GM12878 (cell line): ENCODE measurements at regions not wholly inside any gene's neighbourhood (a gene's known extent, or its start where the extent isn't known, plus 50 kb on each side); places are given as distances from the start of the nearest gene placed in this dataset.

Experiments
- ATAC-seq: fragments of 200-7000 bp; cut with Tn5 transposase; 3 replicates; pipeline ENCODE4 v1.9.1; 2020; ENCODE audit warnings: mild to moderate bottlenecking, moderate library complexity
- BruUV-seq: library from RNA; stranded (reverse); fragments of 400-500 nt; replicated peaks from 2 replicates; lab custom pipeline; 2021; lab: Mats Ljungman, UMichigan
- CTCF ChIA-PET: fragments of 300-600 bp; sonication (Branson Sonifier 250); formaldehyde crosslinking; extraction: SDS; loops from one replicate; lab custom pipeline; 2021; ENCODE audit warnings: inconsistent platforms; lab: Yijun Ruan, JAX
- POLR2A ChIA-PET: fragments of 350-600 bp; formaldehyde crosslinking; extraction: SDS; loops from one replicate; lab custom pipeline; 2021; ENCODE audit warnings: inconsistent platforms; lab: Charles Lee
- RAD21 ChIA-PET: fragments of 300-600 bp; sonication (Branson Sonifier 250); formaldehyde crosslinking; loops from one replicate; lab custom pipeline; 2023; ENCODE audit warnings: antibody characterized with exemption; ENCODE audit not compliant: unreplicated experiment; lab: Charles Lee
- SMC1A ChIA-PET: fragments of 300-600 bp; sonication (Branson Sonifier 250); formaldehyde crosslinking; loops from one replicate; lab custom pipeline; 2023; ENCODE audit not compliant: unreplicated experiment, uncharacterized antibody; lab: Charles Lee
- DNase-seq: peaks from one replicate; pipeline ENCODE4 v3.0.0-alpha.2; 2011; ENCODE audit warnings: low read depth, low spot score
- FAIRE-seq: peaks from 3 replicates; lab custom pipeline; 2011; peaks lifted over from hg19 to GRCh38; lab: Jason Lieb, UNC
- H2AFZ ChIP-seq: 2 replicates; pipeline ENCODE4 v1.6.0; 2011; ENCODE audit warnings: low read depth, low read length, control low read depth; ENCODE audit not compliant: control insufficient read depth
- H3K27ac ChIP-seq: 2 replicates; pipeline ENCODE4 v1.5.1; 2011; ENCODE audit warnings: control low read depth; ENCODE audit not compliant: control insufficient read depth, insufficient read depth
- H3K27me3 ChIP-seq, 2 experiments: replicated peaks in 1 of 2; 2 replicates each; pipeline versions ENCODE4 v1.6.0 to v1.6.1; 2011; ENCODE audit warnings: low read length in 1 of 2; ENCODE audit not compliant: control insufficient read depth in 2 of 2, insufficient read depth in 2 of 2
- H3K36me3 ChIP-seq, 2 experiments: 2 replicates each; pipeline ENCODE4 v1.5.1; 2011; ENCODE audit warnings: low read length in 1 of 2; ENCODE audit not compliant: control insufficient read depth in 2 of 2, insufficient read depth in 2 of 2
- H3K4me1 ChIP-seq: 2 replicates; pipeline ENCODE4 v1.6.1; 2011; ENCODE audit warnings: mild to moderate bottlenecking, low read length, moderate library complexity, mixed read lengths; ENCODE audit not compliant: control insufficient read depth, insufficient read depth
- H3K4me2 ChIP-seq: 2 replicates; pipeline ENCODE4 v1.6.0; 2011; ENCODE audit warnings: control low read depth; ENCODE audit not compliant: control insufficient read depth, insufficient read depth
- H3K4me3 ChIP-seq: fragments of 200-600 bp; sonication (generic); 2 replicates; pipeline ENCODE4 v1.5.1; 2016
- H3K79me2 ChIP-seq: 2 replicates; pipeline ENCODE4 v1.6.0; 2011; ENCODE audit warnings: low read length; ENCODE audit not compliant: control insufficient read depth, insufficient read depth
- H3K9ac ChIP-seq: 2 replicates; pipeline ENCODE4 v1.8.0; 2011; ENCODE audit warnings: low read length, control low read depth, mixed read lengths; ENCODE audit not compliant: control insufficient read depth, insufficient read depth
- H3K9me3 ChIP-seq: replicated peaks from 3 replicates; pipeline ENCODE4 v1.5.1; 2011; ENCODE audit warnings: mild to moderate bottlenecking, low read length; ENCODE audit not compliant: control insufficient read depth, insufficient read depth
- H4K20me1 ChIP-seq: 2 replicates; pipeline ENCODE4 v1.6.0; 2011; ENCODE audit not compliant: control insufficient read depth, insufficient read depth
- CHD1 ChIP-seq: IDR thresholded peaks from 2 replicates; pipeline ENCODE4 v1.6.1; 2012; ENCODE audit warnings: low read depth, low read length, improper control_type of control experiment
- WGBS: methylation state at CpG from one replicate; pipeline ENCODE4 v1.1.6; 2016; ENCODE audit warnings: low lambda C conversion rate; ENCODE audit not compliant: insufficient replicate concordance, insufficient coverage; ENCODE audit errors: missing lambda C conversion rate; 5-methylcytosine and 5-hydroxymethylcytosine counted together
- in situ Hi-C: fragments of 300-500 bp; cut with MboI; formaldehyde crosslinking; loops from 9 replicates; pipeline ENCODE4 v1.14.3; 2018; ENCODE audit warnings: mixed read lengths
- intact Hi-C: fragments of 100-400 bp; cut with micrococcal nuclease; formaldehyde crosslinking; loops from one replicate; pipeline ENCODE4 v1.14.2; 2022; ENCODE audit not compliant: unreplicated experiment
- TF ChIP-seq, protein P1 (sequence below): fragments of 450-650 bp; IDR thresholded peaks from 2 replicates; pipeline ENCODE4 v1.6.1; 2017; ENCODE audit warnings: low read depth, mild to moderate bottlenecking, moderate library complexity
- TF ChIP-seq, protein P2 (sequence below): IDR thresholded peaks from 2 replicates; pipeline ENCODE4 v1.6.1; 2011; ENCODE audit warnings: borderline replicate concordance, low read depth, mild to moderate bottlenecking, moderate library complexity, low read length; ENCODE audit not compliant: insufficient read depth, poor library complexity, severe bottlenecking

DNA sequence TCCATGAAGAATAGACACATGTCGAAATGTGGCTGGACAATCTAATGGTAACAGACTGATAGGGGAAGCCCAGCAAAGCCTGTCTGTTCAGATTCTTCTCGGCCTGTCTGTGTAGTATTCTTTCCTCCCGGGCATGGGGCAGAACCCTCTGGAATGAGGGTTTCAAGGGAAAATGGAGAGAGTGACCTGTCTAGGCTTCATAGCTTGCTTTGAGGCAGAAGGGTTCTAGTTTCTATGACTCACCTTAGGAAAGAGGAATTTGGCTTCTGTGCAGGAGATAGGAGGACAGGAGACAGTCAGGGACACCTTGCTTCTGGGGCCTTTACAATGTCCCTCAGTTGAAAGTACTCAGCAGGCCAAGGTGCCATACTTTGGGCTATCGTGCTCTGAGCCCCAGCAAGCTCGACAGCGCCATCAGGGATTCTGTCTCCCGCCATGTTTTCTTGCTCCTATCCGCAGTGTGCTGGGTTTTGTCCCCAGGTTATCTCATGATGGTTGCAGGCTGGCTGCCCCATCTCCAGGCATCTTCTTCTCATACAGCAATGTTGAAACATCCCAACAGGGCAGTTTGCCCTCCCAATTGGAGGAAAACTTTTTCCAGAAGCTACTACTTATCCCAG lies 74.7 kb upstream of the TLK1 start (continued):
- TF ChIP-seq, protein P1, sequence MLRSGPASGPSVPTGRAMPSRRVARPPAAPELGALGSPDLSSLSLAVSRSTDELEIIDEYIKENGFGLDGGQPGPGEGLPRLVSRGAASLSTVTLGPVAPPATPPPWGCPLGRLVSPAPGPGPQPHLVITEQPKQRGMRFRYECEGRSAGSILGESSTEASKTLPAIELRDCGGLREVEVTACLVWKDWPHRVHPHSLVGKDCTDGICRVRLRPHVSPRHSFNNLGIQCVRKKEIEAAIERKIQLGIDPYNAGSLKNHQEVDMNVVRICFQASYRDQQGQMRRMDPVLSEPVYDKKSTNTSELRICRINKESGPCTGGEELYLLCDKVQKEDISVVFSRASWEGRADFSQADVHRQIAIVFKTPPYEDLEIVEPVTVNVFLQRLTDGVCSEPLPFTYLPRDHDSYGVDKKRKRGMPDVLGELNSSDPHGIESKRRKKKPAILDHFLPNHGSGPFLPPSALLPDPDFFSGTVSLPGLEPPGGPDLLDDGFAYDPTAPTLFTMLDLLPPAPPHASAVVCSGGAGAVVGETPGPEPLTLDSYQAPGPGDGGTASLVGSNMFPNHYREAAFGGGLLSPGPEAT, result no peak

- intact Hi-C loops (no loop called here), in situ Hi-C loops (no loop called here)
- Histone ChIP-seq H4K20me1 (no peaks in the 10 kb centered on the region), H3K79me2 (no peaks in the 10 kb centered on the region), H2AFZ (no peak overlapping the region), H3K4me2 (no peak overlapping the region), H3K9ac (no peak overlapping the region), H3K27me3 (no peaks in the 10 kb centered on the region), H3K27ac (no peak overlapping the region), H3K36me3 (no peaks in the 10 kb centered on the region), H3K9me3 (peaks cover 2% of the 10 kb centered on the region; the same call in 2 of the 3 replicates), H3K4me3 (no peak overlapping the region), H3K4me1 (no peaks in the 10 kb centered on the region)
- 86% methylated on average over 3 of the region's 3 CpGs for WGBS
- BruUV-seq, result no TSS peak
- ATAC-seq (no peak), DNase-seq (no peak), FAIRE-seq (no peak)
- no peak for TF ChIP-seq CHD1
- TF ChIP-seq, protein P2, sequence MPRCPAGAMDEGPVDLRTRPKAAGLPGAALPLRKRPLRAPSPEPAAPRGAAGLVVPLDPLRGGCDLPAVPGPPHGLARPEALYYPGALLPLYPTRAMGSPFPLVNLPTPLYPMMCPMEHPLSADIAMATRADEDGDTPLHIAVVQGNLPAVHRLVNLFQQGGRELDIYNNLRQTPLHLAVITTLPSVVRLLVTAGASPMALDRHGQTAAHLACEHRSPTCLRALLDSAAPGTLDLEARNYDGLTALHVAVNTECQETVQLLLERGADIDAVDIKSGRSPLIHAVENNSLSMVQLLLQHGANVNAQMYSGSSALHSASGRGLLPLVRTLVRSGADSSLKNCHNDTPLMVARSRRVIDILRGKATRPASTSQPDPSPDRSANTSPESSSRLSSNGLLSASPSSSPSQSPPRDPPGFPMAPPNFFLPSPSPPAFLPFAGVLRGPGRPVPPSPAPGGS, result no peak
- ChIA-PET RAD21 (interaction anchor here (1.1 to 1.7 kb wide), 4 partner anchors 20 to 257 kb away, joined by 3 to 6 read pairs (median 4); no protein-coding TSS in a partner anchor), CTCF (interaction anchor here (1.3 to 1.7 kb wide), 3 partner anchors 8 to 56 kb away, joined by 3 to 4 read pairs (median 4); no protein-coding TSS in a partner anchor), POLR2A (interaction anchor here (1.1 to 1.2 kb wide), 2 partner anchors 19 to 73 kb away, joined by 3 read pairs; no protein-coding TSS in a partner anchor), SMC1A (interaction anchor here (0.6 to 2.7 kb wide), 11 partner anchors 14 to 461 kb away, joined by 3 to 13 read pairs (median 3); no protein-coding TSS in a partner anchor)
Measured at GRCh38 chr2:171230176-171230575, 69.5 kb upstream of the TLK1 start.
